GM10266 (cell line): ENCODE measurements at regions not wholly inside any gene's neighbourhood (a gene's known extent, or its start where the extent isn't known, plus 50 kb on each side); places are given as distances from the start of the nearest gene placed in this dataset.

Source experiments
- DNase-seq: peaks from one replicate; pipeline ENCODE4 v3.0.0; 2012; ENCODE audit errors: extremely low spot score
- TF ChIP-seq, protein P1 (sequence below): IDR thresholded peaks from 2 replicates; pipeline ENCODE4 v1.5.1; 2012; ENCODE audit warnings: mild to moderate bottlenecking, low read depth; ENCODE audit not compliant: control insufficient read depth, insufficient read depth; ENCODE audit errors: missing control alignments

DNA sequence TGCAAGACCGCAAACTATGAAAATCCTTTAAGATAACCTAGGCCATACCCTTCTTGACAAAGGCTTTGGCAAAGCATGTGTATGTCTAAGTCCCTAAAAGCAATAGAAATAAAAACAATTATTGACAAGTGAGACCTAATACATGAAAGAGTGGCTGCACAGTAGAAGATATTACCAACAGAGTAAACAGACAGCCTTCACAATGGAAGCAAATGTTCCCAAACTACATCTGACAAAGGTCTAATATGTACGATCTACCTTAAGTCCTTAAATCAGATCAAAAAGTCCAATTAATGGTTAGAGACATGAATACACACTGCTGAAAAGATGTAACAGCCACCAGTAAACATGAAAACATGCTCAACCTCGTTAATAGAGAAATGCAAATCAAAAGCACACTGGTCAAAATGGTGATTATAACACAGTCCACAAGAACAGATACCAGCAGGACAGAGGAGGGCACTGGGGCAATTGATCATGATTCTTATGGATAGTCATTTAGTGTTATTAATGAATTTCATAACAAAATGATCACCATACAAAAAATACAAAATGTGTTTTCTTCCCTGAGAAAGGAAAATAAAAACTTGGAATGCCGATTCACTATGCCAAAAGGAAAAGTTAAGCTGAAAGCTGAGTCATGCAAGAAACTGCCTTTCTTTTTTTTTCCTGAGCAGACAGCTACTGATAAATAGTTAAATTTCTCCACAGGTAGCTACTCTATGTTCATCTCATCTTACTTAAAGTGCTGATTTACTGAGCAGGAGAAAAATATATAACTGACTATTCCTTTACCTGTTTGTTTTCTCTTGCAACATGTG, 102.6 kb upstream of the VPREB1 start:
- no peak for DNase-seq
- TF ChIP-seq, protein P1, sequence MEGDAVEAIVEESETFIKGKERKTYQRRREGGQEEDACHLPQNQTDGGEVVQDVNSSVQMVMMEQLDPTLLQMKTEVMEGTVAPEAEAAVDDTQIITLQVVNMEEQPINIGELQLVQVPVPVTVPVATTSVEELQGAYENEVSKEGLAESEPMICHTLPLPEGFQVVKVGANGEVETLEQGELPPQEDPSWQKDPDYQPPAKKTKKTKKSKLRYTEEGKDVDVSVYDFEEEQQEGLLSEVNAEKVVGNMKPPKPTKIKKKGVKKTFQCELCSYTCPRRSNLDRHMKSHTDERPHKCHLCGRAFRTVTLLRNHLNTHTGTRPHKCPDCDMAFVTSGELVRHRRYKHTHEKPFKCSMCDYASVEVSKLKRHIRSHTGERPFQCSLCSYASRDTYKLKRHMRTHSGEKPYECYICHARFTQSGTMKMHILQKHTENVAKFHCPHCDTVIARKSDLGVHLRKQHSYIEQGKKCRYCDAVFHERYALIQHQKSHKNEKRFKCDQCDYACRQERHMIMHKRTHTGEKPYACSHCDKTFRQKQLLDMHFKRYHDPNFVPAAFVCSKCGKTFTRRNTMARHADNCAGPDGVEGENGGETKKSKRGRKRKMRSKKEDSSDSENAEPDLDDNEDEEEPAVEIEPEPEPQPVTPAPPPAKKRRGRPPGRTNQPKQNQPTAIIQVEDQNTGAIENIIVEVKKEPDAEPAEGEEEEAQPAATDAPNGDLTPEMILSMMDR, result no peak

DNA sequence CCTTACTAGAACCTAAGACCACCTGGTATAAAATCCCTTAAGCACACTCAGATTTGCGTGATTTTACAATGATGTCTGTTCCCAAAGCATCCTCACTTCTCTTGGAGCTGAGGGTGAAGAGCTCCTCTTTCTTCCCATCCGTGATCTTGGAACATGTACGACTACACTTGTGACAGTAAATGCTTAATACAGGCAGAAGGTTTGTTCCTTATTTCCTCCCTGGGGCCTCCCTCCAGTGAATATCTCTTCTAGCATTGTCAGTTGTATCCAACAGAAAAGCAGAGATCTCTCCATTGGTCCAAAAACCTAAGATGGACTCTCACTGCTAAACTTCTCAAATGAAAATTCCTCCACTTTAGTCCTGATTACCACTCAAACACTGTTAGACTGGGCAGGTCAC, 103.6 kb upstream of the VPREB1 start:
- DNase-seq, result no peak

DNA sequence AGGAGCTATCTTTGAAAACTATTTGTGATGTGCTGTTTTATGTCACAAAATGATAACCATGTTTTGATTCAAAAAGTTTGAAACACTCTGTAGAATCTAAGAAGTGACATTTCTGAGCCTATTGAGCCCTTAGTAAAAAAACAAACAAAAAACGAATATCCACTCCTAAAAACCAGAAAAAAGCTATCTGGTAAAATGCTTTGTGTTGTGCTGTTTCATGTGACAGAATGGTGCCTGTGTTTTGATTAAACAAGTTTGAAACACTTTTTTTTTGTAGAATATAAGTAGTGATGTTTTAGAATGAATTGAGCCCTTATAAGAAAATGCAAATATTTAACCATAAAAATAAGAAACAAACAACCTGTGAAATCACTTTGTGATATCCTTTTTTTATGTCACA, 105.2 kb upstream of the VPREB1 start:
- DNase-seq, result no peak
- TF ChIP-seq, protein P1, result no peak

More for the DNA sequence above, 103.6 kb upstream of the VPREB1 start:
- TF ChIP-seq, protein P1, result no peak

DNA sequence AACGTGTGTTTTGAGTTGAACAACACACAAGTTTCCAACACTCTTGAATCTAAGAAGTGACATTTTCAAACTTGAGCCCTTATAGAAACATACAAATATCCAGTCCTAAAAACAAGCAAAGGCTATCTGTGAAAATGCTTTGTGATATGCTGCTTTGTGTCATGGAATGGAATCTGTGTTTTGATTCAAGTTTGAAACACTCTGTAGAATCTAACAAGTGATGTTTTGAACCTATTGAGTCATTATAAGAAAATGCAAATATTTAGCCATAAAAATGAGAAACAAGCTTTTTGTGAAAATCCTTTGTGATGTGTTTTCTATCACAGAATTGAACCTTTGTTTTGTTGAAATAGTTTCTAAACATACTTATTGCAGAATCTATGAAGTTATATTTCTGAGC, 105.7 kb upstream of the VPREB1 start:
- no peak for DNase-seq

DNA sequence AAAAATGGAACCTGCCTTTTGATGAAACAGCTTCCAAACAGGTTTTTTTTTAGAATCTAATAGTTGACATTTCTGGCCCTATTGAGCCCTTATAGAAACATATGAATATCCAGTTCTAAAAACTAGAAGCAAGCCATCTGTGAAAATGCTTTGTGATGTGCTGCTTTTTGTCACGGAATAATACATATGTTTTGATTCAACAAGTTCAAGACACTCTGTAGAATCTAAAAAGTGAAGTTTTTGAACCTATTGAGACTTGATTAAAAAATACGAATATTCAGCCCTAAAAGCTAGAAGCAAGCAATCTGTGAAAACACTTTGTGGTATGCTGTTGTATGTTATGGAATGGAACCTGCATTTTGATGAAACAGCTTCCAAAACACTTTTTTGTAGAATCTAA, 106.7 kb upstream of the VPREB1 start:
- TF ChIP-seq, protein P1, result no peak
- no peak for DNase-seq

More for the DNA sequence above, 105.7 kb upstream of the VPREB1 start:
- TF ChIP-seq, protein P1, result no peak

DNA sequence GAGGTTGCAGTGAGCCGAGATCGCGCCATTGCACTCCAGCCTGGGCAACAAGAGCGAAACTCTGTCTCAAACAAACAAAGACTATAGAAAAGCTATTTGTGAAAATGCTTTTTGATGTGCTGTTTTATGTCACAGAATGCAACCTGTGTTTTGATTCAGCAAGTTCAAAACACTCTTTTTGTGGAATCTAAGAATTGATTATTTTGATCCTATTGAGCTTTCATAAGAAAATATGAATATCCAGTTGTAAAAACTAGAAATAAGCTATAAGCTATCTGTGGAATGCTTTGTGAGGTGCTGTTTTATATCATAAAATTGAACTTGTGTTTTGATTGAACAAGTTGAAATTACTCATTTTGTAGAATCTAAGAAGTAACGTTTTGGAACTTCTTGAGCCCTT, 110.7 kb upstream of the VPREB1 start:
- no peak for DNase-seq
- TF ChIP-seq, protein P1, result no peak

DNA sequence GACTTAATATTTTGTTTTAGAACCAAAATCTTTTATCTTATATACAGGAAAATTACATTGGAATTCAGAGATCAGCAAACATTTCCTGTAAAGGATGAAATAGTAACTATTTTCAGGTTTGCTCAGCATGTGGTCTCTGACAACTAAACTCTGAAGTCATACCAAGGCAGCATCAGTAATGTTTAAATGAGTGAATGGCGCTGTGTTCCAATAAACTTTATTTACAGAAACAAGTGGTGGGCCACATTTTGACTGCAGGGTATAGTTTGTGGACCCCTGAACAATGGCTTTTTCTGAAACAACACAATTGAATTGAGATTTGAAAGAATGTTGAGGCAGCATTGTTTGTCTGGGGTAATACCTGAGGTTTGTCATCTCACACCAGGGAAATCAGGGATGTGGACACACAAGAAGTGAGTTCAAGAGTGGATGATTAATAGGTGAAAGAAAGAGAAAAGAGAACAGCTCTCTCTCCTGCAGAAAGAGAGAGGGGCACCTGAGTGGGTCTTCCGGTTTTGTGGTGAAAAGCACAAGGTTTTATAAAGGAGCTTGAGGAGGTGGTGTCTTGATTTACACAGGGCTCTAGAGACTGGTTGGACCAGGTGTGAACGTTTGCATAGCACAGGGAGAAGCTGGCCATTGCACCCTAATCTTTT, 113.5 kb upstream of the VPREB1 start:
- no peak for DNase-seq
- TF ChIP-seq, protein P1, result no peak
